GM12878 (cell line): ENCODE measurements at regions not wholly inside any gene's neighbourhood (a gene's known extent, or its start where the extent isn't known, plus 50 kb on each side); places are given as distances from the start of the nearest gene placed in this dataset.

Source experiments
- ATAC-seq: fragments of 200-7000 bp; cut with Tn5 transposase; 3 replicates; pipeline ENCODE4 v1.9.1; 2020; ENCODE audit warnings: mild to moderate bottlenecking, moderate library complexity
- BruUV-seq: library from RNA; stranded (reverse); fragments of 400-500 nt; replicated peaks from 2 replicates; lab custom pipeline; 2021; lab: Mats Ljungman, UMichigan
- CTCF ChIA-PET: fragments of 300-600 bp; sonication (Branson Sonifier 250); formaldehyde crosslinking; extraction: SDS; loops from one replicate; lab custom pipeline; 2021; ENCODE audit warnings: inconsistent platforms; lab: Yijun Ruan, JAX
- POLR2A ChIA-PET: fragments of 350-600 bp; formaldehyde crosslinking; extraction: SDS; loops from one replicate; lab custom pipeline; 2021; ENCODE audit warnings: inconsistent platforms; lab: Charles Lee
- RAD21 ChIA-PET: fragments of 300-600 bp; sonication (Branson Sonifier 250); formaldehyde crosslinking; loops from one replicate; lab custom pipeline; 2023; ENCODE audit warnings: antibody characterized with exemption; ENCODE audit not compliant: unreplicated experiment; lab: Charles Lee
- SMC1A ChIA-PET: fragments of 300-600 bp; sonication (Branson Sonifier 250); formaldehyde crosslinking; loops from one replicate; lab custom pipeline; 2023; ENCODE audit not compliant: unreplicated experiment, uncharacterized antibody; lab: Charles Lee
- DNase-seq: peaks from one replicate; pipeline ENCODE4 v3.0.0-alpha.2; 2011; ENCODE audit warnings: low read depth, low spot score
- FAIRE-seq: peaks from 3 replicates; lab custom pipeline; 2011; peaks lifted over from hg19 to GRCh38; lab: Jason Lieb, UNC
- H2AFZ ChIP-seq: 2 replicates; pipeline ENCODE4 v1.6.0; 2011; ENCODE audit warnings: low read depth, low read length, control low read depth; ENCODE audit not compliant: control insufficient read depth
- H3K27ac ChIP-seq: 2 replicates; pipeline ENCODE4 v1.5.1; 2011; ENCODE audit warnings: control low read depth; ENCODE audit not compliant: control insufficient read depth, insufficient read depth
- H3K27me3 ChIP-seq, 2 experiments: replicated peaks in 1 of 2; 2 replicates each; pipeline versions ENCODE4 v1.6.0 to v1.6.1; 2011; ENCODE audit warnings: low read length in 1 of 2; ENCODE audit not compliant: control insufficient read depth in 2 of 2, insufficient read depth in 2 of 2
- H3K36me3 ChIP-seq, 2 experiments: 2 replicates each; pipeline ENCODE4 v1.5.1; 2011; ENCODE audit warnings: low read length in 1 of 2; ENCODE audit not compliant: control insufficient read depth in 2 of 2, insufficient read depth in 2 of 2
- H3K4me1 ChIP-seq: 2 replicates; pipeline ENCODE4 v1.6.1; 2011; ENCODE audit warnings: mild to moderate bottlenecking, low read length, moderate library complexity, mixed read lengths; ENCODE audit not compliant: control insufficient read depth, insufficient read depth
- H3K4me2 ChIP-seq: 2 replicates; pipeline ENCODE4 v1.6.0; 2011; ENCODE audit warnings: control low read depth; ENCODE audit not compliant: control insufficient read depth, insufficient read depth
- H3K4me3 ChIP-seq: fragments of 200-600 bp; sonication (generic); 2 replicates; pipeline ENCODE4 v1.5.1; 2016
- H3K79me2 ChIP-seq: 2 replicates; pipeline ENCODE4 v1.6.0; 2011; ENCODE audit warnings: low read length; ENCODE audit not compliant: control insufficient read depth, insufficient read depth
- H3K9ac ChIP-seq: 2 replicates; pipeline ENCODE4 v1.8.0; 2011; ENCODE audit warnings: low read length, control low read depth, mixed read lengths; ENCODE audit not compliant: control insufficient read depth, insufficient read depth
- H3K9me3 ChIP-seq: replicated peaks from 3 replicates; pipeline ENCODE4 v1.5.1; 2011; ENCODE audit warnings: mild to moderate bottlenecking, low read length; ENCODE audit not compliant: control insufficient read depth, insufficient read depth
- H4K20me1 ChIP-seq: 2 replicates; pipeline ENCODE4 v1.6.0; 2011; ENCODE audit not compliant: control insufficient read depth, insufficient read depth
- ATF7 ChIP-seq: fragments of 450-650 bp; IDR thresholded peaks from 2 replicates; pipeline ENCODE4 v1.6.1; 2016; ENCODE audit warnings: low read depth, mild to moderate bottlenecking
- FOXK2 ChIP-seq: fragments of 450-650 bp; IDR thresholded peaks from 2 replicates; pipeline ENCODE4 v1.6.1; 2017; ENCODE audit warnings: mild to moderate bottlenecking, moderate library complexity
- HDGF ChIP-seq: fragments of 450-650 bp; IDR thresholded peaks from 2 replicates; pipeline ENCODE4 v1.6.1; 2016; ENCODE audit warnings: antibody characterized with exemption
- IKZF1 ChIP-seq: fragments of 450-650 bp; conservative IDR thresholded peaks from 2 replicates; pipeline ENCODE4 v1.6.1; 2017; ENCODE audit warnings: antibody characterized with exemption, mild to moderate bottlenecking
- MEF2B ChIP-seq: fragments of 450-650 bp; IDR thresholded peaks from 2 replicates; pipeline ENCODE4 v1.6.1; 2018; ENCODE audit warnings: mild to moderate bottlenecking, moderate library complexity; ENCODE audit not compliant: partially characterized antibody, poor library complexity, severe bottlenecking
- NFXL1 ChIP-seq: fragments of 450-650 bp; IDR thresholded peaks from 2 replicates; pipeline ENCODE4 v1.6.1; 2017; ENCODE audit warnings: antibody characterized with exemption, mild to moderate bottlenecking, borderline replicate concordance
- NFYB ChIP-seq: IDR thresholded peaks from 2 replicates; pipeline ENCODE4 v1.6.1; 2011; ENCODE audit warnings: low read depth, mild to moderate bottlenecking, low read length, improper control_type of control experiment, moderate library complexity; ENCODE audit not compliant: insufficient read depth
- NKRF ChIP-seq: fragments of 450-650 bp; conservative IDR thresholded peaks from 2 replicates; pipeline ENCODE4 v1.6.1; 2017; ENCODE audit warnings: mild to moderate bottlenecking, moderate library complexity
- SMAD1 ChIP-seq: fragments of 450-650 bp; IDR thresholded peaks from 2 replicates; pipeline ENCODE4 v1.6.1; 2018; ENCODE audit warnings: mild to moderate bottlenecking, low read depth; ENCODE audit not compliant: partially characterized antibody
- SMAD5 ChIP-seq: IDR thresholded peaks from 2 replicates; pipeline ENCODE4 v1.6.1; 2016; ENCODE audit warnings: antibody characterized with exemption, low read depth
- WGBS: methylation state at CpG from one replicate; pipeline ENCODE4 v1.1.6; 2016; ENCODE audit warnings: low lambda C conversion rate; ENCODE audit not compliant: insufficient replicate concordance, insufficient coverage; ENCODE audit errors: missing lambda C conversion rate; 5-methylcytosine and 5-hydroxymethylcytosine counted together
- in situ Hi-C: fragments of 300-500 bp; cut with MboI; formaldehyde crosslinking; loops from 9 replicates; pipeline ENCODE4 v1.14.3; 2018; ENCODE audit warnings: mixed read lengths
- intact Hi-C: fragments of 100-400 bp; cut with micrococcal nuclease; formaldehyde crosslinking; loops from one replicate; pipeline ENCODE4 v1.14.2; 2022; ENCODE audit not compliant: unreplicated experiment
- TF ChIP-seq, protein P1 (sequence below): IDR thresholded peaks from 2 replicates; pipeline ENCODE4 v1.6.1; 2012; ENCODE audit warnings: mild to moderate bottlenecking, low read depth, low read length

GRCh38 chr2:62432407-62432806 lies 73.6 kb downstream of the TMEM17 start:
- FAIRE-seq (no peak), DNase-seq (no peak), ATAC-seq (no peak)
- H3K36me3 ChIP-seq, result no peaks in the 10 kb centered on the region
- no peaks in the 10 kb centered on the region for H3K79me2 ChIP-seq
- no peak overlapping the region for H3K4me2 ChIP-seq
- H3K4me1 ChIP-seq, result peaks cover 17% of the 10 kb centered on the region
- ChIA-PET CTCF (interaction anchor here (1.6 kb wide), 2 partner anchors 11 kb away, joined by 4 to 6 read pairs; no protein-coding TSS in a partner anchor), RAD21 (interaction anchor here (0.6 to 1.9 kb wide), 3 partner anchors 19 to 447 kb away, joined by 3 to 6 read pairs (median 5); no protein-coding TSS in a partner anchor), POLR2A (interaction anchor here (0.6 to 0.8 kb wide), 2 partner anchors 17 to 126 kb away, joined by 3 to 6 read pairs; no protein-coding TSS in a partner anchor), SMC1A (interaction anchor here (0.8 to 2.2 kb wide), 4 partner anchors 11 to 22 kb away, joined by 3 to 8 read pairs (median 4); no protein-coding TSS in a partner anchor)
- H2AFZ ChIP-seq, result no peak overlapping the region
- intact Hi-C loops, result no loop called here
- H3K27me3 ChIP-seq, result no peaks in the 10 kb centered on the region
- in situ Hi-C loops, result no loop called here
- BruUV-seq, result no TSS peak
- WGBS, result 76% methylated on average over 3 of the region's 3 CpGs
- H3K9me3 ChIP-seq, result no peaks in the 10 kb centered on the region; the same call in 2 of the 3 replicates
- H3K4me3 ChIP-seq, result no peak overlapping the region
- H3K9ac ChIP-seq, result no peak overlapping the region
- no peaks in the 10 kb centered on the region for H4K20me1 ChIP-seq
- TF ChIP-seq IKZF1, result 0 out of 2 replicates have a peak, but pooled peaks have one; percentile 26
- TF ChIP-seq MEF2B, result no peak
- H3K27ac ChIP-seq, result no peak overlapping the region

DNA sequence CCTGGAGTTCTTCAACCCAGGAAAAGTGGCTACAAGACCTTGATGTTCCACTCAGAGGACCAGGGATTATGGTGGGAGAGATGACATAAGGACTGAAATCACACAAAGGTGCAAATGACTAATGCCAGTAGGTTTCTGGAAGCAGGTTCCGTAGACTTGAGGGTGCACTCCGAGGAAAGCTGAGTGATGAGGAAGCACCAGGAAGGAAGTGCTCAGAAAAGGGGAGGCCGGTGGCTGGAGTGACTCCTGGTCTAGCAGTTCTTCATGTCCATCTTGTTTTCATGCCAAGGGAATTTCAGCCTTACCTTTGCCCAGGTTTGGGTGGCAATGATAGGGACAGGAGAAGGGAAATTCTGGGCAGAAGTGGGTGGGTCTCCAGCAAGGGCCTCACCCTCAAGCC lies 74.5 kb downstream of the TMEM17 start:
- SMC1A ChIA-PET, result interaction anchor here (1.8 to 2.2 kb wide), 3 partner anchors 12 to 23 kb away, joined by 4 to 8 read pairs (median 5); no protein-coding TSS in a partner anchor
- Histone ChIP-seq H3K36me3 (no peaks in the 10 kb centered on the region), H3K4me3 (no peak overlapping the region), H3K4me2 (no peak overlapping the region), H3K27ac (no peak overlapping the region), H3K9me3 (no peaks in the 10 kb centered on the region; the same call in 2 of the 3 replicates), H3K9ac (no peak overlapping the region), H2AFZ (no peak overlapping the region), H3K79me2 (no peaks in the 10 kb centered on the region), H3K27me3 (no peaks in the 10 kb centered on the region), H4K20me1 (no peaks in the 10 kb centered on the region), H3K4me1 (peaks cover 16% of the 10 kb centered on the region)
- POLR2A ChIA-PET, result interaction anchor here (0.8 kb wide), 1 partner anchor 17 kb away, joined by 6 read pairs; no protein-coding TSS in a partner anchor
- no peak for TF ChIP-seq SMAD5
- no peak for TF ChIP-seq NFYB
- no peak for TF ChIP-seq IKZF1
- no peak for TF ChIP-seq NKRF
- no peak for TF ChIP-seq SMAD1
- no peak for TF ChIP-seq NFXL1
- no peak for TF ChIP-seq HDGF
- no peak for TF ChIP-seq FOXK2
- TF ChIP-seq, protein P1, sequence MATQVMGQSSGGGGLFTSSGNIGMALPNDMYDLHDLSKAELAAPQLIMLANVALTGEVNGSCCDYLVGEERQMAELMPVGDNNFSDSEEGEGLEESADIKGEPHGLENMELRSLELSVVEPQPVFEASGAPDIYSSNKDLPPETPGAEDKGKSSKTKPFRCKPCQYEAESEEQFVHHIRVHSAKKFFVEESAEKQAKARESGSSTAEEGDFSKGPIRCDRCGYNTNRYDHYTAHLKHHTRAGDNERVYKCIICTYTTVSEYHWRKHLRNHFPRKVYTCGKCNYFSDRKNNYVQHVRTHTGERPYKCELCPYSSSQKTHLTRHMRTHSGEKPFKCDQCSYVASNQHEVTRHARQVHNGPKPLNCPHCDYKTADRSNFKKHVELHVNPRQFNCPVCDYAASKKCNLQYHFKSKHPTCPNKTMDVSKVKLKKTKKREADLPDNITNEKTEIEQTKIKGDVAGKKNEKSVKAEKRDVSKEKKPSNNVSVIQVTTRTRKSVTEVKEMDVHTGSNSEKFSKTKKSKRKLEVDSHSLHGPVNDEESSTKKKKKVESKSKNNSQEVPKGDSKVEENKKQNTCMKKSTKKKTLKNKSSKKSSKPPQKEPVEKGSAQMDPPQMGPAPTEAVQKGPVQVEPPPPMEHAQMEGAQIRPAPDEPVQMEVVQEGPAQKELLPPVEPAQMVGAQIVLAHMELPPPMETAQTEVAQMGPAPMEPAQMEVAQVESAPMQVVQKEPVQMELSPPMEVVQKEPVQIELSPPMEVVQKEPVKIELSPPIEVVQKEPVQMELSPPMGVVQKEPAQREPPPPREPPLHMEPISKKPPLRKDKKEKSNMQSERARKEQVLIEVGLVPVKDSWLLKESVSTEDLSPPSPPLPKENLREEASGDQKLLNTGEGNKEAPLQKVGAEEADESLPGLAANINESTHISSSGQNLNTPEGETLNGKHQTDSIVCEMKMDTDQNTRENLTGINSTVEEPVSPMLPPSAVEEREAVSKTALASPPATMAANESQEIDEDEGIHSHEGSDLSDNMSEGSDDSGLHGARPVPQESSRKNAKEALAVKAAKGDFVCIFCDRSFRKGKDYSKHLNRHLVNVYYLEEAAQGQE, result no peak
- TF ChIP-seq ATF7, result no peak
- ATAC-seq (no peak), DNase-seq (no peak), FAIRE-seq (no peak)
- CTCF ChIA-PET, result interaction anchor here (1.6 kb wide), 2 partner anchors 10 to 12 kb away, joined by 4 to 6 read pairs; no protein-coding TSS in a partner anchor
- intact Hi-C loops (no loop called here), in situ Hi-C loops (no loop called here)
- RAD21 ChIA-PET, result interaction anchor here (0.6 to 1.5 kb wide), 2 partner anchors 18 to 447 kb away, joined by 3 to 5 read pairs; no protein-coding TSS in a partner anchor
- no TSS peak for BruUV-seq
- WGBS, result 85% methylated on average over 3 of the region's 3 CpGs
